GM12892 (cell line): ENCODE measurements at regions not wholly inside any gene's neighbourhood (a gene's known extent, or its start where the extent isn't known, plus 50 kb on each side); places are given as distances from the start of the nearest gene placed in this dataset.

Experiments
- POLR2A ChIP-seq: IDR thresholded peaks from 2 replicates; pipeline ENCODE4 v1.6.1; 2011; ENCODE audit warnings: low read depth, low read length, control low read depth
- POLR2AphosphoS5 ChIP-seq: IDR thresholded peaks from 2 replicates; pipeline ENCODE4 v1.6.1; 2011; ENCODE audit warnings: low read depth, low read length, control low read depth
- TAF1 ChIP-seq: IDR thresholded peaks from 2 replicates; pipeline ENCODE4 v1.6.1; 2011; ENCODE audit warnings: low read depth, mild to moderate bottlenecking, control low read depth, low read length, borderline replicate concordance

GRCh38 chr1:191913260-191913977 is 244.8 kb upstream of the RGS18 start:
- TF ChIP-seq TAF1 (no peak), POLR2A (no peak), POLR2AphosphoS5 (no peak)
